ENCODE measurements at regions not wholly inside any gene's neighbourhood (a gene's known extent, or its start where the extent isn't known, plus 50 kb on each side); places are given as distances from the start of the nearest gene placed in this dataset.
"Not testable (repeated sequence)": the region's sequence is repeated elsewhere in the genome, so short reads cannot be mapped to it uniquely, and the experiment has no call there.

GRCh38 chr9:135286187-135286925 lies 193.2 kb upstream of the PPP1R26 start:
- not testable (repeated sequence) for H3K36me3 Mint-ChIP-seq (ENCODE audit: low read depth); DNase-seq; H3K4me3 Mint-ChIP-seq; H3K9me3 ChIP-seq (ENCODE audit: control insufficient read depth, low read length, poor library complexity, severe bottlenecking); H3K27ac Mint-ChIP-seq; ATAC-seq; H3K4me1 Mint-ChIP-seq
- H3K27me3 Mint-ChIP-seq, result peaks cover 25% of the 10 kb centered on the region

DNA sequence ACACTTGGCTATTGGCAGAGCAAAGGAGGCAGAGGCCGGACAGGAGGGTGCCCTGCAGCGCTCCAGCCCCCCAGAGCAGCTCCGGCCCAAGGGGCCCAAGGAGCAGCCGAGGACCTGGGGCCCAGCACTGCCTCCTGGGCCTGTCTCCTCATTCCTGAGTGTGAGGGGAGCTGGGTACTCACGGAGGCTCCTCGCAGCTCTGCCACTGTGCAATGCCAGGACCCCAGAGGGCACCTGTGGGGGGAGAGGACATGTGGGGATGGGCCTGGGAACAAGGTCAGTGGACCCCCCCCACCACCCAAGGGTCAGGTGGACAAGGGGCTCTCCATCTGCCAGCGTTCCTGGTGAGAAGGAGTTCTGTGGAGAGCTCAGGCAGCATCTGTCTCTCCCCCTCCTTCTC lies 192.6 kb upstream of the PPP1R26 start:
- Mint-ChIP-seq H3K4me3 (no peak overlapping the region), H3K4me1 (peaks cover 6% of the 10 kb centered on the region), H3K36me3 (ENCODE audit: low read depth) (peaks cover 3% of the 10 kb centered on the region), H3K27ac (no peak overlapping the region), H3K27me3 (peaks cover 31% of the 10 kb centered on the region)
- ATAC-seq, result no peak
- no peaks in the 10 kb centered on the region for H3K9me3 ChIP-seq (ENCODE audit: control insufficient read depth, low read length, poor library complexity, severe bottlenecking)
- DNase-seq, result no peak

- no peak overlapping the region for H3K27ac Mint-ChIP-seq
- H3K36me3 Mint-ChIP-seq (ENCODE audit: low read depth), result peaks cover 3% of the 10 kb centered on the region
- no peaks in the 10 kb centered on the region for H3K9me3 ChIP-seq (ENCODE audit: control insufficient read depth, low read length, poor library complexity, severe bottlenecking)
- no peak for ATAC-seq
- H3K4me3 Mint-ChIP-seq, result no peak overlapping the region
- H3K4me1 Mint-ChIP-seq, result peaks cover 6% of the 10 kb centered on the region
- H3K27me3 Mint-ChIP-seq, result peaks cover 38% of the 10 kb centered on the region
- DNase-seq, result no peak
Measured at GRCh38 chr9:135287627-135288026, 192.0 kb upstream of the PPP1R26 start.

GRCh38 chr9:135288054-135288453 lies 191.5 kb upstream of the PPP1R26 start:
- H3K4me1 Mint-ChIP-seq, result peaks cover 6% of the 10 kb centered on the region
- ATAC-seq (no peak), DNase-seq (no peak)
- H3K36me3 Mint-ChIP-seq (ENCODE audit: low read depth), result peaks cover 3% of the 10 kb centered on the region
- H3K4me3 Mint-ChIP-seq, result no peak overlapping the region
- peaks cover 39% of the 10 kb centered on the region for H3K27me3 Mint-ChIP-seq
- H3K27ac Mint-ChIP-seq, result no peak overlapping the region
- no peaks in the 10 kb centered on the region for H3K9me3 ChIP-seq (ENCODE audit: control insufficient read depth, low read length, poor library complexity, severe bottlenecking)

DNA sequence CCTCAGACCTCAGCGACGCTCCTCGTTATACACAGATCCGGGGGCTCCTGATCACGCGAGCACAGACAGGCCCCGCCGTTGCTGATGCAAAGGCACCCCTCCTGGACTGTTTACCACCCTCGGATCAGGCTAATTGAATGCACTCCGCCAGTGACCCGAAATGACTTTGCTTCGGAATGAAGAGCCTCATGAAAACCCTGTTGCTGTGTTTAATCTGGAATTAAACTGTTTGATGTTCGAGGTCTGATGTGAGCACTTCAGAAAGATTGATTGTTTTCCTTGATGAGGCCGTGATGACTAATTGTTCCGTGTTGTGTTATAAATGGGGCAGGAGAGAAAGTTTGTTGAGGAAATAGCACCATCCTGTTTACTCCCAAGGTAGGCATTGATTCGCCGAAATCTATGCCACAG lies 190.5 kb upstream of the PPP1R26 start:
- no peak for ATAC-seq
- H3K9me3 ChIP-seq (ENCODE audit: control insufficient read depth, low read length, poor library complexity, severe bottlenecking), result no peaks in the 10 kb centered on the region
- H3K4me3 Mint-ChIP-seq, result no peak overlapping the region
- DNase-seq, result no peak
- H3K36me3 Mint-ChIP-seq (ENCODE audit: low read depth), result peaks cover 3% of the 10 kb centered on the region
- H3K4me1 Mint-ChIP-seq, result peaks cover 6% of the 10 kb centered on the region
- no peak overlapping the region for H3K27ac Mint-ChIP-seq
- H3K27me3 Mint-ChIP-seq, result peaks cover 45% of the 10 kb centered on the region

DNA sequence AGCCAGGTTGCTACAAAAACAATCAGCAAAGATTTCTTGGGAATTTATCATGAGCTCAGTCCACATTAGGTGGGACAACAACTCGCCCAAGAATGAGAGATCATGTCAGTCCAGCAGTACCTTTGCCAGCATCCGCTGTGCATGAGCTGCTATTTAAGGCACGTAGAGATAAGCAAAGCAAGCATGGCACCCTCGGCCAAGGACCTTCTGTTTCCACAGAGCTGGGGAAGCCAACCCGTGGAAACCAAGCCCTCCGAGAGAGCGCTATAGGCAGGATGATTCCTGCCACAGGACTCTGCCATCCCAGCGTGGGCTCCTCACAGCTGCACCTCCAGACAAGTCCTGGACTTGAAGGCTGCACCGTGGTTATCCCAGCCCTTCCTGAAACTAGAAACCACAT lies 189.5 kb upstream of the PPP1R26 start:
- H3K27me3 Mint-ChIP-seq, result peaks cover 48% of the 10 kb centered on the region
- DNase-seq (no peak), ATAC-seq (no peak)
- peaks cover 3% of the 10 kb centered on the region for H3K36me3 Mint-ChIP-seq (ENCODE audit: low read depth)
- no peaks in the 10 kb centered on the region for H3K9me3 ChIP-seq (ENCODE audit: control insufficient read depth, low read length, poor library complexity, severe bottlenecking)
- no peak overlapping the region for H3K27ac Mint-ChIP-seq
- no peak overlapping the region for H3K4me3 Mint-ChIP-seq
- peaks cover 6% of the 10 kb centered on the region for H3K4me1 Mint-ChIP-seq

- H3K4me3 Mint-ChIP-seq, result no peak overlapping the region
- H3K9me3 ChIP-seq (ENCODE audit: control insufficient read depth, low read length, poor library complexity, severe bottlenecking), result no peaks in the 10 kb centered on the region
- H3K27ac Mint-ChIP-seq, result no peak overlapping the region
- ATAC-seq (no peak), DNase-seq (no peak)
- peaks cover 3% of the 10 kb centered on the region for H3K36me3 Mint-ChIP-seq (ENCODE audit: low read depth)
- H3K4me1 Mint-ChIP-seq, result peaks cover 6% of the 10 kb centered on the region
- H3K27me3 Mint-ChIP-seq, result peaks cover 52% of the 10 kb centered on the region
Measured at GRCh38 chr9:135290566-135290965, 189.0 kb upstream of the PPP1R26 start.

DNA sequence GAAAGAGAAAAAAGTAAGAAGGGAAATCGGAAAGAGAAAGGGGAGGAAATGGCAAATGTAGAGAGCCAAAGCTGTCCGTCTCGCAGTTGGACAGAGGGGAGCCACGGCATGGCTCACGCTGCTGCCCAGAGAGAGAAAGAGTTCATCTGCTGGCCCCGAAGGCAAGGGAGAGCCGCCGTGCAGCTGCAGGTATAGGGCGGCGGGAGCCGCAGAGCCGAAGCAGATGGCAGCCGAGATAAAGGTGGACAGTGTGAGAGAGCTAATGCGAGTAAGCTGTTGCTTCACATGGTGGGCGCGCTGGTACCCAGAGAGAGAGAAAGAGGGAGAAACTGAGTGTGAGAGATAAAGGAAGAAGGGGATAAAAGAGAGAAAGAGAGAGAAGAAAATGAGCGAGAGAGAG lies 188.4 kb upstream of the PPP1R26 start:
- Mint-ChIP-seq H3K4me3 (no peak overlapping the region), H3K27ac (no peak overlapping the region), H3K4me1 (peaks cover 6% of the 10 kb centered on the region), H3K27me3 (peaks cover 58% of the 10 kb centered on the region), H3K36me3 (ENCODE audit: low read depth) (peaks cover 3% of the 10 kb centered on the region)
- no peaks in the 10 kb centered on the region for H3K9me3 ChIP-seq (ENCODE audit: control insufficient read depth, low read length, poor library complexity, severe bottlenecking)
- DNase-seq (no peak), ATAC-seq (no peak)

DNA sequence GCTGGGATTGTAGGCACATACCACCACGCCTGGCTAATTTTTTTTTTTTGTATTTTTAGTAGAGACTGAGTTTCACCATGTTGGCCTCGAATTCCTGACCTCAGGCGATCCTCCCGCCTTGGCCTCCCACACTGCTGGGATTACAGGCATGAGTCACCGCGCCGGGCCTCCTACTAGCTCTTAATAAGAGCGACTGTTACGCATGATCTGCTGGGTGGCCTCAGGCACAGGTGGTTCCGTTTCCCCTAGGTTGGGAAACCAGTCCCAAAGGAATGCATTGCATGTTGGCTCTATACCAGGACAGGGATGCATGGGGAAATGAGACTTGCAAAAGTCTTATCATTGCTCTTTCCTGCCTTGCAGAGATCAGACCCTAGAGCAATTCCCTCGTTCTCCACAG lies 184.7 kb upstream of the PPP1R26 start:
- H3K36me3 Mint-ChIP-seq (ENCODE audit: low read depth), result peaks cover 3% of the 10 kb centered on the region
- H3K4me1 Mint-ChIP-seq, result peaks cover 2% of the 10 kb centered on the region
- no peak overlapping the region for H3K4me3 Mint-ChIP-seq
- ATAC-seq (no peak), DNase-seq (no peak)
- H3K27ac Mint-ChIP-seq, result no peak overlapping the region
- no peaks in the 10 kb centered on the region for H3K9me3 ChIP-seq (ENCODE audit: control insufficient read depth, low read length, poor library complexity, severe bottlenecking)
- peaks cover 75% of the 10 kb centered on the region for H3K27me3 Mint-ChIP-seq

GRCh38 chr9:135295551-135296300 lies 183.9 kb upstream of the PPP1R26 start:
- ATAC-seq (no peak), DNase-seq (no peak)
- H3K9me3 ChIP-seq (ENCODE audit: control insufficient read depth, low read length, poor library complexity, severe bottlenecking), result no peaks in the 10 kb centered on the region
- no peak overlapping the region for H3K27ac Mint-ChIP-seq
- peaks cover 74% of the 10 kb centered on the region for H3K27me3 Mint-ChIP-seq
- H3K4me3 Mint-ChIP-seq, result no peak overlapping the region
- peaks cover 3% of the 10 kb centered on the region for H3K36me3 Mint-ChIP-seq (ENCODE audit: low read depth)
- H3K4me1 Mint-ChIP-seq, result peaks cover 2% of the 10 kb centered on the region

- H3K9me3 ChIP-seq (ENCODE audit: control insufficient read depth, low read length, poor library complexity, severe bottlenecking), result no peaks in the 10 kb centered on the region
- ATAC-seq, result no peak
- H3K27me3 Mint-ChIP-seq, result peaks cover 65% of the 10 kb centered on the region
- no peaks in the 10 kb centered on the region for H3K36me3 Mint-ChIP-seq (ENCODE audit: low read depth)
- H3K27ac Mint-ChIP-seq, result no peak overlapping the region
- H3K4me3 Mint-ChIP-seq, result no peak overlapping the region
- H3K4me1 Mint-ChIP-seq, result no peaks in the 10 kb centered on the region
- DNase-seq, result no peak
Measured at GRCh38 chr9:135296735-135297455, 182.7 kb upstream of the PPP1R26 start.

DNA sequence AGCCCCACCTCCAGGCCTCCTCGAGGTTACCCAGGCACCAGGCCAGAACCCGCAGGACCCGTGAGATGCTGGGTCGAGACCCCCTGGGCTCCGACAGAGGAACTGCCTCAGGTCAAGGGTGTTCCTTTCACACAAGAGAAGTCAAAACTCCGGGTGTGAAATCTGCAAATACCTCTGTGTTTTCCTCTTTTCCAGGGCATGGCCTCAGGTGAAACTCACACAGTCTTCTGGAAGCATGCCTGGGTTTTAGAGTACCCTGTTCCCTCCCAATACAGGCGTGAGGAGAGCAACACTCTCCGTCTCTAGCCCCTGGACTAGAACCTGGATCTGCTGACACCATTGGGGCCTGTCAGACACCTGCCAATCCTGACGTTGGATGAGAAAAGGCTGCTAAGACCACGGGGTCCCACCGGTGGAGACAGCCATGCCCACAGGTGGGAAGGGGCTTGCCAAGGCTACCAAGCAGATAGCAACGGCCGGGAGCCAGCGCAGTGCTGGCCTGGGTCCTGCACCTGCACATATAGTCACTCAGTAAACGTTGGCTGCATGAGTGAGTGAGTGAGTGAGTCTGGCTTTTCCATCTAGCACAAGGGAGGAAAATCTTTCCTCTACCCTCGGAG lies 182.0 kb upstream of the PPP1R26 start:
- Mint-ChIP-seq H3K4me3 (no peak overlapping the region), H3K36me3 (ENCODE audit: low read depth) (no peaks in the 10 kb centered on the region), H3K27ac (no peak overlapping the region), H3K4me1 (no peaks in the 10 kb centered on the region), H3K27me3 (peaks cover 59% of the 10 kb centered on the region)
- DNase-seq (no peak), ATAC-seq (no peak)
- H3K9me3 ChIP-seq (ENCODE audit: control insufficient read depth, low read length, poor library complexity, severe bottlenecking), result no peaks in the 10 kb centered on the region

DNA sequence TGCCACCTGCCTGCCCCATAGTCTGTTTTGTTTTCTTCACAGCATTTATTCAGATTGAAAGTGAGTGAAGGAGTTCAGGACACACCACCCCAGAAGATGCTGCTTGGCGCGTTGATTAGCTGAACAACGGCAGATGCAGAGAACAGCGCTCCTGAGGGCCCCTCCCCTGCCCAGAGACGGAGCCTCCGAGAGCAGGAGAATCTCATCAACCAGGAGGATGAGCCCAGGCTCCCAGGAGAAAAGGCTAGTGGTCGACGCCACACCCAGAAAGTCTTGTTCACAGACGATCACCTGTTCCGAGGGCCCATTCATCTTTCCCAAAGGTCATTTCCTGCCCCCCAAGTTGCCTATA lies 180.4 kb upstream of the PPP1R26 start:
- Mint-ChIP-seq H3K4me1 (no peaks in the 10 kb centered on the region), H3K27ac (no peak overlapping the region), H3K27me3 (peaks cover 50% of the 10 kb centered on the region), H3K36me3 (ENCODE audit: low read depth) (peaks cover 3% of the 10 kb centered on the region), H3K4me3 (no peak overlapping the region)
- H3K9me3 ChIP-seq (ENCODE audit: control insufficient read depth, low read length, poor library complexity, severe bottlenecking), result no peaks in the 10 kb centered on the region
- DNase-seq (no peak), ATAC-seq (no peak)

Data from T-helper 17 cell (primary cell).